ENCODE measurements at regions not wholly inside any gene's neighbourhood (a gene's known extent, or its start where the extent isn't known, plus 50 kb on each side); places are given as distances from the start of the nearest gene placed in this dataset.

DNA sequence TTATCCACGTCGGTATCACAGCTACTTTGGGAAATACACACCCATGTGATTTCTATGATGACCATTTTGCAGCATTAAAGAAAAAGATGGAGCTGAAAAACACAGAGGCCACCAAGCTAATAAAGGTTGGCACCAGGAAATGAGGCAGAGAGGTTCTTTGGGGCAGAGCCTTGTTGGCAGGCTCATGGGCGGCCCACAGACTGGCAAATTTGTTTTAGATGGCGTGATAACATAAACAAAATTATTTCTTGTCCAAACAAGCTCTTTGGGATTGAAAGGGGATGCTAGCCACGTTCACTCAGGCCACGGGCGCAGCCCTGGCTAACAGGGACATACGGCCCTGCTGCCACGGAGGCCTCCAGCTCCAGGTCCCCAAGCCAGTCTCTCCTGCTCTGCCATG, 135.9 kb upstream of the ZMIZ1 start:
- Histone ChIP-seq H3K9me3 (no peaks in the 10 kb centered on the region), H3K27ac (no peak overlapping the region), H3K27me3 (replicated peaks; ENCODE audit: insufficient read depth) (no peaks in the 10 kb centered on the region), H3K36me3 (no peaks in the 10 kb centered on the region), H3K4me3 (no peak overlapping the region), H3K4me1 (ENCODE audit: control insufficient read depth in 1 of 2, low read depth in 2 of 2) (no peaks in the 10 kb centered on the region)
- TF ChIP-seq CTCF (IDR thresholded peaks at IDR 0.05): no peak
- ATAC-seq (ENCODE audit: insufficient number of reproducible peaks, low FRiP score, low read depth): no peak
- no peak for DNase-seq (ENCODE audit: low spot score)

- Histone ChIP-seq H3K27ac (no peak overlapping the region), H3K36me3 (no peaks in the 10 kb centered on the region), H3K4me3 (no peak overlapping the region), H3K9me3 (no peaks in the 10 kb centered on the region), H3K27me3 (replicated peaks; ENCODE audit: insufficient read depth) (no peaks in the 10 kb centered on the region), H3K4me1 (ENCODE audit: control insufficient read depth in 1 of 2, low read depth in 2 of 2) (no peaks in the 10 kb centered on the region)
- TF ChIP-seq CTCF (IDR thresholded peaks at IDR 0.05): no peak
- DNase-seq (ENCODE audit: low spot score) (no peak), ATAC-seq (ENCODE audit: insufficient number of reproducible peaks, low FRiP score, low read depth) (no peak)
Measured at GRCh38 chr10:78933828-78934531, 134.8 kb upstream of the ZMIZ1 start.

- H3K27ac ChIP-seq: no peak overlapping the region
- H3K4me3 ChIP-seq: no peak overlapping the region
- no peaks in the 10 kb centered on the region for H3K4me1 ChIP-seq (ENCODE audit: control insufficient read depth in 1 of 2, low read depth in 2 of 2)
- ATAC-seq (ENCODE audit: insufficient number of reproducible peaks, low FRiP score, low read depth) (no peak), DNase-seq (ENCODE audit: low spot score) (no peak)
- no peaks in the 10 kb centered on the region for H3K36me3 ChIP-seq
- no peak for TF ChIP-seq CTCF (IDR thresholded peaks at IDR 0.05)
- no peaks in the 10 kb centered on the region for H3K27me3 ChIP-seq (replicated peaks; ENCODE audit: insufficient read depth)
- H3K9me3 ChIP-seq: no peaks in the 10 kb centered on the region
Measured at GRCh38 chr10:78934532-78934898, 134.3 kb upstream of the ZMIZ1 start.

GRCh38 chr10:78934994-78935602, 133.7 kb upstream of the ZMIZ1 start:
- no peak for DNase-seq (ENCODE audit: low spot score)
- Histone ChIP-seq H3K36me3 (no peaks in the 10 kb centered on the region), H3K4me1 (ENCODE audit: control insufficient read depth in 1 of 2, low read depth in 2 of 2) (no peaks in the 10 kb centered on the region), H3K27ac (no peak overlapping the region), H3K9me3 (no peaks in the 10 kb centered on the region), H3K4me3 (no peak overlapping the region), H3K27me3 (replicated peaks; ENCODE audit: insufficient read depth) (no peaks in the 10 kb centered on the region)
- no peak for ATAC-seq (ENCODE audit: insufficient number of reproducible peaks, low FRiP score, low read depth)
- TF ChIP-seq CTCF (IDR thresholded peaks at IDR 0.05): no peak

DNA sequence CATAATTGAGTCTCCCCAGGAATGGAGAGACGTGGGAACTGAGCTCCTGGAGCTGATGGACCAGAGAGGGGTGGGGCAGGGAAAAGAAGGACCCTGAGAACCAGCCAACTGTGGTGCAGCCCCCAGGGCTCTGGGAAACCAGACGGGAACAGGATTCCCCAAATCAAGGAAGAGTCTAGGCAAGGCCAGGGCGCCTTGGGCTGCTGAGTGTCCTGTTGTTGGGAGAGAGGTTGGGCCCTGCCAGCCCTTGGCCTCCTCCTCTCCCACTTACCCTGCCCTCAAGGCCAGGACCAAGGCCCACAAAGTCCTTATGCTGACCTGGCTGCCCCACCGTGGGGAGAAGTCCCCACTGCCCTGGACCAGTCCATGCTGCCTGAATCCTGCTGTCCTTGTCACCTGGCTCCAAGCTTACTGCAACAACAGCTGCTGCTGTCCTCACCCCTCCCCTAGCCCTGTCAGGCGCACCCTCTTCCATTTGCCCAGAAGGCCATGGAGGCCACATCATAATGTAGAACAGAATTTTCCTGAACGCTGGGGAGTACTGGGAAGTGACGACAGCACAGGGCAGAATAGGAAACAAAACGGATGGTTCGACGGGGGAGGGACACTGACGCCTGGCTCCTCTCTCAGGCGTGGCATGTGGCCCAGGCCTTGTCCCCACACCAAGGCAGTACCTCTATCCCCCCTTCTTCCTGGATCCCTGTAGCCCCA, 132.9 kb upstream of the ZMIZ1 start:
- H3K36me3 ChIP-seq: no peaks in the 10 kb centered on the region
- no peaks in the 10 kb centered on the region for H3K9me3 ChIP-seq
- no peaks in the 10 kb centered on the region for H3K27me3 ChIP-seq (replicated peaks; ENCODE audit: insufficient read depth)
- H3K4me1 ChIP-seq (ENCODE audit: control insufficient read depth in 1 of 2, low read depth in 2 of 2): no peaks in the 10 kb centered on the region
- ATAC-seq (ENCODE audit: insufficient number of reproducible peaks, low FRiP score, low read depth): no peak
- TF ChIP-seq CTCF (IDR thresholded peaks at IDR 0.05): no peak
- no peak overlapping the region for H3K4me3 ChIP-seq
- no peak for DNase-seq (ENCODE audit: low spot score)
- H3K27ac ChIP-seq: no peak overlapping the region

Measured in thoracic aorta (tissue), 2 donors.